Superior temporal gyrus (tissue), 1 donor: ENCODE measurements at regions not wholly inside any gene's neighbourhood (a gene's known extent, or its start where the extent isn't known, plus 50 kb on each side); places are given as distances from the start of the nearest gene placed in this dataset.
"Not testable (repeated sequence)": the region's sequence is repeated elsewhere in the genome, so short reads cannot be mapped to it uniquely, and the experiment has no call there.

Experiments
- DNase-seq: peaks from one replicate; pipeline ENCODE4 v3.0.0-alpha.2; 2016; ENCODE audit errors: extremely low spot score

DNA sequence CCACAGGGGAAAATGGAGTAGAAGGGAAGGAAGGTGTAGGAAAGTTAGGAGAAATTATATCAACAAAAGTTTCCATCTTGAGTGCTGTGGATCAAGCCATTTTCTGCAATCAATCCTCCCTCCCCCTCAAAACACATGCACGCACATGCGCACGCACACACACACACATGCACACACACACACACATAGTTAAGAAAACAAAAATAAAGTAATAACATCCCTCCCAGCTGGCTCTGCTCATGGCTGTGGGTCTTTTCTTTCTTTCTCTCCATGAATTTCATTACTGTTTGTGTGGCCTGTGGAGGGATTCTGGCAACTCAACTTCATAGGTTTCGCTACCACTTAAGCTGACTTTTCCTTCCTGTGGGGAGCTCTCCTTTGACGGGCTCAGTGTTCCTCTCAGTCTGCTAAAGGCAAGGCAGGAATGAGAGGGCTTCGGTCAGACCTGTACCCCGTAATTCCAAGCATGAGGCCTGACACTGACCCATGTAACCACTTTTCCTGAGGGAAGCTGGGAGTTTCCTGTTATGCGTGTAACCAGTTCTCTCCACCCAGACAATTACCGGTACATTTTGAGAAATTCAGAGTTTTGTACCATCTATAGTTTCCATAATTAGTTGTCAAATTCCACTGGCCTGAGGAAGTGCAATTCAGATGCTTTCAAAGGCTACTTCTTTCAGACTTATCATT is 79.8 kb downstream of the ZNF92 start:
- no peak for DNase-seq

DNA sequence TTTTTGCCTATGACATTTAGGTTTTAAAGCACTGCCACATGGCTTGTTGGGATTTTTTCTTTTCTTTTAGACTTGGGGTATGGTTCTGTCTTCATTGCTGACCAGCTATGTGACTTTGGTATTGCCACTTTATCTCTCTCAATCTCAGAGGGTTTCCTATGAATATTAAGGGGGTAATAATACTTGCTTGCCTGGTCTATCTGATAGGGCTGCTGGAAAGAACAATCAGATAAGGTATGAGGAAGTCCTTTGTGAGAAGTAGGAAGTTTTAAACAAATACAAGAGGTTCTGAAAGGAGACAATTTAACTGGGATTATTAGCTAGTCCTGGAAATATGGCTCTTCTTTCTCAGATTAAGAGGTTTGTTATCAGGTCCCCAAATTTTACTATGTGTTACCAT is 80.8 kb downstream of the ZNF92 start:
- no peak for DNase-seq

DNA sequence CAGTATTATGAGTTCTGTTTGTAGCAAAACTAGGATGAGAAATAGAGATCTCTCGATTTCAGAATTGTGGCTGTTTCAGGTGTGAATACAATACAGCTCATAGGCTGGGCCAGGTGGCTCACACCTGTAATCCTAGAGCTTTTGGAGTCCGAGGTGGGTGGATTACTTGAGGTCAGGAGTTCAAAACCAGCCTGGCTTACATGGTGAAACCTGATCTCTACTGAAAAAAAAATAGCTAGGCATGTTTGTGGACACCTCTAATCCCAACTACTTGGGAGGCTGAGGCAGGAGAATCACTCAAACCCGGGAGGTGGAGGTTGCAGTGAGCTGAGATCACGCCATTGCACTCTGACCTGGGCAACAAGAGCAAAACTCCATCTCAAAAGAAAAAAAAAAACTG is 81.4 kb downstream of the ZNF92 start:
- DNase-seq = not testable (repeated sequence)

DNA sequence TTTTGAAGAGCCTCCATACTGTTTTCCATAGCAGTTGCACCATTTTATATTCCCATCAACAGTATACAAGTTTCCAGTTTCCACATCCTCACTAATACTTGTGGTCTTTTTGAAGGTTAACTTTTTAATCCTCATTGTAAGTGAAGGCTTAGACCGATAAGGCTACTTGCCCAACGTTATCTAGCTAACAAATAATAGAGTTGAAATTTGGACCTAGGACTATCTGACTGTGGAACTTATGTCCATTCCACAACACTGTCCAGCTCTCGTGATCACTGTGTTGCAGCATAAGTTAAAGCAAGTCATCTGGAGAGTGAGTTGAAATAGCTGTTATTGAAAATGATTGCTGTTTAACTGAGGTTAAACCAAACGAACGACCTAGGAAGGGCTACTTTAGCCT is 84.0 kb downstream of the ZNF92 start:
- no peak for DNase-seq

GRCh38 chr7:65459438-65459837 is 85.8 kb downstream of the ZNF92 start:
- no peak for DNase-seq

DNA sequence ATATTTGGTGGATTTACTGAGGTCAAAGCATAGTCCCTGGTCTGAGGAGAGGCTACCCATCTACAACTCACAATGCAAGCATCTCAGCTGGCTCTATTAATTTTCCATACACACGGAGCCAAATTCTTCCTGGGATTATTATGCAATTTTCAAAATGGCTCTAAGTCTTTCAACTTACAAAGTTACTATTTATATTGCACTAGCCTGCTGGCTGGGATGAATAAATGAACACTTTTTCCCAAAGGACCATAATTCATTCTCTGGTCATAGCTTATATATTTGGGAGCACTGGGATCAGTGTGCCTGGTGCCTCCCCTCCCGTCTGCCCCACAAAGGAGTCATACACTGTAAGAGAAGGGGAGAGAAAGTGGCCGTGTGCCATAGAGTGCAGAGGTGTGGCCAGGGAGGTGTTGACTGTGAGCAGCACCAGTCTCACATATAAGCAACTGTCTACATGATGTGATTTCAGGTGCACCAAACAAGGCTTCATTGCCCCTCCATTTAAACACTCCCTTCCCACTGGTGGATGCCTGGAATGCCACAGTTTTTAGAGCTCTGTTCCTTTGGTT is 88.6 kb downstream of the ZNF92 start:
- no peak for DNase-seq

- DNase-seq = no peak
Observed at GRCh38 chr7:65463184-65463583, 89.5 kb downstream of the ZNF92 start.

DNA sequence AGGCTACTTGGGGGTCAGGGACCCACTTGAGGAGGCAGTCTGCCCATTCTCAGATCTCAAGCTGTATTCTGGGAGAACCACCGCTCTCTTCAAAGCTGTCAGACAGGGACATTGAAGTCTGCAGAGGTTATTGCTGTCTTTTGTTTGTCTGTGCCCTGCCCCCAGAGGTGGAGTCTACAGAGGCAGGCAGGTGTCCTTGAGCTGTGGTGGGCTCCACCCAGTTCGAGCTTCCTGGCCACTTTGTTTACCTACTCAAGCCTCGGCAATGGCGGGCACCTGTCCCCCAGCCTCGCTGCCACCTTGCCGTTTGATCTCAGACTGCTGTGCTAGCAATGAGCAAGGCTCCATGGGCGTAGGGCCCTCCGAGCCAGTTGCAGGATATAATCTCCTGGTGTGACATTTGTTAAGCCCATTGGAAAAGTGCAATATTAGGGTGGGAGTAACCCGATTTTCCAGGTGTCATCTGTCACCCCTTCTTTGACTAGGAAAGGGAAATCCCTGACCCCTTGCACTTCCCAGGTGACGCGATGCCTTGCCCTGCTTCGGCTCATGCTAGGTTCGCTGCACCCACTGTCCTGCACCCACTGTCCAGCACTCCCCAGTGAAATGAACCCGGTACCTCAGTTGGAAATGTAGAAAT is 96.4 kb downstream of the ZNF92 start:
- DNase-seq = not testable (repeated sequence)

DNA sequence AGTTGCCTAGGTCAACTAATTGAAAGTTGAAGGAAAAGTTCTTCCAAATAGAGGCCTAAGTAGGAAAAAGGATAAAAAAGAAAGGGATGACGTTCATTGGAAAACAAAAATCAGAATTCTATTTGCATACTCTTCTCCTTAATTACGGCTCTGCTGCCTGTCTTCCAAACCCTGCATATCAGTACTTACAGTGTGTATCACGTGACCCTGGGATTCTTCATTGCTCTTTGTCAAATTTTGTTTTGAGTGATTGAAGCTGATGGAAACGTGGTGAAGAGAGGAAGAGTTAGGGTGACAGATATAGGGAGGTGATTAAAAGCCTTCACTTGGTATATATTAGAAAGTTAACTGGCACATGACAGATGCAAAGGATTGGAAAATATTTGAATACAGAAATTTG is 97.9 kb downstream of the ZNF92 start:
- DNase-seq = no peak

DNA sequence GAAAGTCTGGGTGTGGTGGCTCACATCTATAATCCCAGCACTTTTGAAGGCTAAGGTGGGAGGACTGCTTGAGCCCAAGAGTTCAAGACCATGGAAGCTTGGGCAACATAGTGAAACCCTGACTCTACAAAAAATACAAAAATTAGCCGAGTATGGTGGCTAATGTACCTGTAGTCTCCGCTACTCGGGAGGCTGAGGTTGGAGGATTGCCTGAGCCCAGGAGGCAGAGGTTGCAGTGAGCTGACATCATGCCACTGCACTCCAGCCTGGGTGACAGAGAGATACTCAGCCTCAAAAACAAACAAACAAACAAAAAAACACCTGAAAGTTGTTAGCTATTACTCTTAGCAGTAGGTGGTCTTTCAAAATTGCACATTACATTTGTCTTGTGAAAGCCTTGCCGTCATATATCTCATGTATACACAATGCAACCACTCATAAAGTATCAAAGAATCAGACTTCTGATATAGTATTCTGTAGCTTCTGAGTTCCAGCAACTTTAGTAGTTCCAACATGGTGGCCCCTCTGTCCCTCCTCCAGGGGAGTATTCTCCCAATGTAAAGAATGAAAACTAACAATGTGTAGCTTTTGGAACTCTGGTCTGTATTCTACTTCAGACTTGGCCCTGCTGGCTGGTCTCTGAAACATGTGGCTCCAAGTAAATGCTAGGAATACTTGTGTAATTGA is 101.5 kb downstream of the ZNF92 start:
- no peak for DNase-seq

GRCh38 chr7:65475734-65476319 is 102.2 kb downstream of the ZNF92 start:
- no peak for DNase-seq

DNA sequence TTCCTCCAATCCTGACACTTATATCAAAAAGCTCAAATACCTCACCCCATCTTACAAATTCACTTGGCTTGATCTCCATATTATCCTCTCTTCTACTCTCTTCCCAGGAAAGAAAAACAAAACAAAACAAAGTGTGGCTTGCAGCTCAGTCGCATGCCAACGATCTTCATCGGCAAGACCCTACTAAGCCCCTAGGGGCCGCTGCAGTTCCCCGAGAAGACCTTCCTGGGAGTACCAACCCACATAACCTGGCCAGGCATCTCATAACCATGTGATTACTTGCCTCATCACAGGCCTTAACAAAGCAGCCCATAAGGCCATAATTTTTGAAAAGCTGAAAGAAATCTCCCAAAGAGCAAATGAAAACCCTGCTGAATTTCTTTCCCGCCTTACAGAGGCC is 103.7 kb downstream of the ZNF92 start:
- no peak for DNase-seq

GRCh38 chr7:65489260-65489767 is 115.7 kb downstream of the ZNF92 start:
- no peak for DNase-seq

DNA sequence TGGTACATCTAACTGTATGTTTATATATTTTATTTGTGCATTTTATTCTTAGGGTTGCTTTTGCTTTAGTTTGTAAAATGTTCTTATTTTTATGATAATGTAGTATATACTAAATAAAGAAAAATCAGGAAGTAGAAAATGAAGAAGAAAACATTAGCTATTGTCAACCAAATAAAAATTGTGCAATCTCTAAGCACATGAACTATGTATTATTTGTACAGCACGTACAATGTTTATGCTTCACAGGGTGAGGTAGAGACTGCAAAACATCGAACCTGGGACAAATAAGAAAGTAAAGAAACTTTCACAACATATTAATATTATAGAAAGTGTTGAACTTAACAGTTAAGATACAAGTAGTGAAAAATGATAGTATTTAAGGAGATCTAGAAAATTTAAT is 123.0 kb downstream of the ZNF92 start:
- not testable (repeated sequence) for DNase-seq

GRCh38 chr7:65503434-65504152 is 129.9 kb downstream of the ZNF92 start:
- DNase-seq = no peak

- not testable (repeated sequence) for DNase-seq
Observed at GRCh38 chr7:65504504-65505319, 131.1 kb downstream of the ZNF92 start.

- DNase-seq = not testable (repeated sequence)
Observed at GRCh38 chr7:65505320-65505633, 131.6 kb downstream of the ZNF92 start.

DNA sequence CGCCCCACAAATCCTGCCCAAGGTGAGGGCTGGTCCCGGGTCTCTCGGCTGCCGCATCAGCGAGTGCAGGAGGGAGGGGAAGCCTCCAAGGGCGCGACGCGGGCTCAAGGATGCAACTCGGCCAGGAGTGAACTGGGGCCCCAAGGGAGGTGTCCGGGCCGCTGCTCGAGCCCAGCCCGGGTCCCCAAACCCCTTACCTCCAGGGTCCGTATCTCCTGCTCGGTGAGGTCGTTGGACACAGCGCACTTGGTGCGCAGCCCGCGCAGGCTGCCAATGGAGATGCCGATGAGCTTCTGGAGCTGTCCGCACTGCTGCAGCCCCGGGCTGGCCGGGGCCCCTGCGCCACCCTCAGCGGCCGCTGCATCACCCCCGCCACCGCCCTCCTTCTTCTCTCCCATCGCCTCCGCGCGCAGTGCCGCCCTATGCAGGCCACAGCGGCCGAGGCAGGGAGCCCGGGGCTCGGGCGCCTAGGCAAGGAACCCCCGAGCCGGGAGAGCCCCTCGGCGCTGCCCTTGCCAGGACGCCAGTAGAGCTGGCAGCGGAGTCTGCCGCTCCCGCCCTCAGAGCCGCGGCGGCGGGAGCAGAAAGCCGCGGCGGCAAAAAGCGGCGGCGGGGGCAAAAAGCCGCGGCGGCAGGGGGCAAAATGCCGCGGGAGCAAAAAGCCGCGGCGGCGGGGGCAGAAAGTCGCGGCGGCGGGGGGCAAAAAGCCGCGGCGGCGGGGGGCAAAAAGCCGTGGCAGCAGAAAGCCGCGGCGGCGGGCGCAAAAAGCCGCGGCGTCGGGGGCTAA is 135.1 kb downstream of the ZNF92 start:
- not testable (repeated sequence) for DNase-seq

DNA sequence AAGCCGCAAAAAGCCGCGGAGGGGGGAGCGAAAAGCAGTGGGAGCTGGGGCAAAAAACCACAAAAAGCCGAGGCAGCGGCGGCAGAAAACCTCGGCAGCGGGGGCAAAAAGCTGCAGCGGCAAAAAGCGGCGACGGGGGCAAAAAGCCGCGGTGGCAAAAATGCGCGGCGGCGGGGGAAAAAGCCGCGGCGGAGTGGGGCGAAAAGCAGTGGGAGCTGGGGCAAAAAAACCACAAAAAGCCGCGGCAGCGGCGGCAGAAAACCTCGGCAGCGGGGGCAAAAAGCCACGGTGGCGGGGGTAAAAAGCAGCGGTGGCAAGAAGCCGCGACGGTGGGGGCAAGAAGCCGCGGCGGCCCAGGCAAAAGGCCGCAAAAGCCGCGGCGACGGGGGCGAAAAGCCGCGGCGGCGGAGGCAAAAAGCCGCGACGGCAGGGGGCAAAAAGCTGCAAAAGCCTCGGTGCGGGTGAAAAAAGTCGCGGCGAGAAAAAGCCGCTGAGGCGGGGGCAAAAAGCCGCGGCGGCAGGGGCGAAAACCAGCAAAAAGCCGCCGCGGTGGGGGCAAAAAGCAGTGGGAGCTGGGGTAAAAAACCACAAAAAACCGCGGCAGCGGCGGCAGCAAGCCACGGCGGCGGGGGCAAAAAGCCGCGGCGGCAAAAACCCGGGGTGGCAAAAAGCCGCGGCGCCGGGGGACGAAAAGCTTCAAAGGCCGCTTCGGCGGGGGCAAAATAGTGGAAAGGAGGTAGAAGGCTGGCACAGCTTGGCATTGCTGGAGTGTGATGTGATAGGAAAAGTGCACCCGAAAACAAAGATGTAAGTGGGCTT is 135.9 kb downstream of the ZNF92 start:
- no peak for DNase-seq
